ENCODE measurements at regions not wholly inside any gene's neighbourhood (a gene's known extent, or its start where the extent isn't known, plus 50 kb on each side); places are given as distances from the start of the nearest gene placed in this dataset.

- TF ChIP-seq, protein P1, sequence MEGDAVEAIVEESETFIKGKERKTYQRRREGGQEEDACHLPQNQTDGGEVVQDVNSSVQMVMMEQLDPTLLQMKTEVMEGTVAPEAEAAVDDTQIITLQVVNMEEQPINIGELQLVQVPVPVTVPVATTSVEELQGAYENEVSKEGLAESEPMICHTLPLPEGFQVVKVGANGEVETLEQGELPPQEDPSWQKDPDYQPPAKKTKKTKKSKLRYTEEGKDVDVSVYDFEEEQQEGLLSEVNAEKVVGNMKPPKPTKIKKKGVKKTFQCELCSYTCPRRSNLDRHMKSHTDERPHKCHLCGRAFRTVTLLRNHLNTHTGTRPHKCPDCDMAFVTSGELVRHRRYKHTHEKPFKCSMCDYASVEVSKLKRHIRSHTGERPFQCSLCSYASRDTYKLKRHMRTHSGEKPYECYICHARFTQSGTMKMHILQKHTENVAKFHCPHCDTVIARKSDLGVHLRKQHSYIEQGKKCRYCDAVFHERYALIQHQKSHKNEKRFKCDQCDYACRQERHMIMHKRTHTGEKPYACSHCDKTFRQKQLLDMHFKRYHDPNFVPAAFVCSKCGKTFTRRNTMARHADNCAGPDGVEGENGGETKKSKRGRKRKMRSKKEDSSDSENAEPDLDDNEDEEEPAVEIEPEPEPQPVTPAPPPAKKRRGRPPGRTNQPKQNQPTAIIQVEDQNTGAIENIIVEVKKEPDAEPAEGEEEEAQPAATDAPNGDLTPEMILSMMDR (IDR thresholded peaks at IDR 0.05; ENCODE audit: low read length), result no peak
- no peak for TF ChIP-seq EZH2 (IDR thresholded peaks at IDR 0.05; ENCODE audit: borderline replicate concordance, low read length)
Measured at GRCh38 chr13:21938168-21938567, 267.3 kb downstream of the FGF9 start.
